Brain microvascular endothelial cell (primary cell): ENCODE measurements at regions not wholly inside any gene's neighbourhood (a gene's known extent, or its start where the extent isn't known, plus 50 kb on each side); places are given as distances from the start of the nearest gene placed in this dataset.

ENCODE experiments used
- DNase-seq: peaks from one replicate; pipeline ENCODE4 v3.0.0-alpha.2; 2020
- H3K27ac ChIP-seq: fragments of 250-450 bp; sonication (Bioruptor Pico); 2 replicates; pipeline ENCODE4 v1.5.1; 2020; ENCODE audit warnings: mild to moderate bottlenecking, moderate library complexity
- H3K27me3 ChIP-seq: fragments of 250-450 bp; sonication (Bioruptor Pico); replicated peaks from 2 replicates; pipeline ENCODE4 v1.5.1; 2020; ENCODE audit warnings: mild to moderate bottlenecking
- H3K36me3 ChIP-seq: fragments of 250-450 bp; sonication (Bioruptor Pico); replicated peaks from 2 replicates; pipeline ENCODE4 v1.5.1; 2020; ENCODE audit warnings: mild to moderate bottlenecking
- H3K4me3 ChIP-seq: 2 replicates; pipeline ENCODE4 v1.5.1; 2011; ENCODE audit warnings: low read depth, mild to moderate bottlenecking, control low read depth, low read length, moderate library complexity
- in situ Hi-C: cut with HindIII; loops from 2 replicates; pipeline ENCODE4 v1.10.0; 2017; ENCODE audit warnings: low sequenced_read_pairs, low pct_ligation_motif_present
- TF ChIP-seq, protein P1 (sequence below): IDR thresholded peaks from 2 replicates; pipeline ENCODE4 v1.5.1; 2011; ENCODE audit warnings: low read depth, mild to moderate bottlenecking, moderate library complexity, low read length, control low read depth, inconsistent platforms; ENCODE audit errors: missing control alignments

GRCh38 chr10:36302086-36302485 is 660.0 kb upstream of the FZD8 start:
- TF ChIP-seq, protein P1, sequence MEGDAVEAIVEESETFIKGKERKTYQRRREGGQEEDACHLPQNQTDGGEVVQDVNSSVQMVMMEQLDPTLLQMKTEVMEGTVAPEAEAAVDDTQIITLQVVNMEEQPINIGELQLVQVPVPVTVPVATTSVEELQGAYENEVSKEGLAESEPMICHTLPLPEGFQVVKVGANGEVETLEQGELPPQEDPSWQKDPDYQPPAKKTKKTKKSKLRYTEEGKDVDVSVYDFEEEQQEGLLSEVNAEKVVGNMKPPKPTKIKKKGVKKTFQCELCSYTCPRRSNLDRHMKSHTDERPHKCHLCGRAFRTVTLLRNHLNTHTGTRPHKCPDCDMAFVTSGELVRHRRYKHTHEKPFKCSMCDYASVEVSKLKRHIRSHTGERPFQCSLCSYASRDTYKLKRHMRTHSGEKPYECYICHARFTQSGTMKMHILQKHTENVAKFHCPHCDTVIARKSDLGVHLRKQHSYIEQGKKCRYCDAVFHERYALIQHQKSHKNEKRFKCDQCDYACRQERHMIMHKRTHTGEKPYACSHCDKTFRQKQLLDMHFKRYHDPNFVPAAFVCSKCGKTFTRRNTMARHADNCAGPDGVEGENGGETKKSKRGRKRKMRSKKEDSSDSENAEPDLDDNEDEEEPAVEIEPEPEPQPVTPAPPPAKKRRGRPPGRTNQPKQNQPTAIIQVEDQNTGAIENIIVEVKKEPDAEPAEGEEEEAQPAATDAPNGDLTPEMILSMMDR = no peak
- in situ Hi-C loops = no loop called here
- H3K36me3 ChIP-seq = no peaks in the 10 kb centered on the region
- H3K27ac ChIP-seq = no peak overlapping the region
- no peak for DNase-seq
- H3K27me3 ChIP-seq = no peaks in the 10 kb centered on the region
- H3K4me3 ChIP-seq = no peak overlapping the region

DNA sequence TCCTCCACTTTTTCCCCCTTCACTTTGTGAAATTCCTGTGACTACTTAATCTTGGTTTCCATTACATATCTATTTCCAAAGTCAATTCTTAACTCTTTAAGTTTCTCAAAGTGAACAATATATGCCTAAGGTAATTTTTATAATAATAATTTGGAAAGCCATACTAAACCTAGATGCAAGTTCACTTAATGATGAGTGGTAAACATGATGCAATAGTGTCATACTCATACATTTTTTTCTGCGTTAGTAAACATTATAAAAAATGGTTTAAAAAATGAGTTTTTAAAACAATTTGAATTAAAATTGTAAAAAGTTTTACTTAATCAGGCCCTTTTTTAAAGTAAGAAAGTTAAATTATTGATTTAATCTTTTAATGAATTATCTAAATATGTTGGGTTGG is 659.4 kb upstream of the FZD8 start:
- TF ChIP-seq, protein P1 = no peak
- H3K4me3 ChIP-seq = no peak overlapping the region
- no peak overlapping the region for H3K27ac ChIP-seq
- no peaks in the 10 kb centered on the region for H3K27me3 ChIP-seq
- H3K36me3 ChIP-seq = no peaks in the 10 kb centered on the region
- in situ Hi-C loops = no loop called here
- DNase-seq = no peak

- in situ Hi-C loops = no loop called here
- TF ChIP-seq, protein P1 = no peak
Measured at GRCh38 chr10:36301139-36301538, 659.0 kb upstream of the FZD8 start.

DNA sequence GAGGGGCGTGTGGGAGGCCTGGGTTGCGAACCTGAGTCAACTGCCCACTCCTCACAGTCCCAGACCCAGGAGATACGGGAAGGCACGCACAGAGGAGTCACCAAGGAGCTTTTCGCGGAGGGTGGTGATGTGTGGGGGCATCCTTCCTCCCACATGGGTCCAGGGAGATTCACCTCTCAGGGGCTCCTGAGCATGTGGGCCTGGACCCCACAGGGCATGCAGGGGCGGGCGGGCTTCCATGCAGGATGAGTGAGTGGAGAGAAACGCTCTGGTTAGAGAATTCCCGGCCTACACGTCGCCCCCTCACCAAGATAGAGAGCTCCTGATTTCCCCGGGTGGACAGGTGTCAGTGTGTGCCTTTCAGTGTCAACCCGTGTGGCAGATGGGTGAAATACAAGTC is 641.7 kb upstream of the FZD8 start:
- no peaks in the 10 kb centered on the region for H3K36me3 ChIP-seq
- TF ChIP-seq, protein P1 = no peak
- in situ Hi-C loops = no loop called here
- no peaks in the 10 kb centered on the region for H3K27me3 ChIP-seq
- no peak overlapping the region for H3K4me3 ChIP-seq
- H3K27ac ChIP-seq = no peak overlapping the region
- DNase-seq = no peak

More at GRCh38 chr10:36301139-36301538, 659.0 kb upstream of the FZD8 start:
- Histone ChIP-seq H3K27ac (no peak overlapping the region), H3K4me3 (no peak overlapping the region), H3K27me3 (no peaks in the 10 kb centered on the region), H3K36me3 (no peaks in the 10 kb centered on the region)
- DNase-seq = no peak

- no peaks in the 10 kb centered on the region for H3K36me3 ChIP-seq
- in situ Hi-C loops = no loop called here
- no peak overlapping the region for H3K4me3 ChIP-seq
- no peak overlapping the region for H3K27ac ChIP-seq
- no peaks in the 10 kb centered on the region for H3K27me3 ChIP-seq
- DNase-seq = peak; percentile 3
- TF ChIP-seq, protein P1 = no peak
Measured at GRCh38 chr10:36281831-36282331, 639.8 kb upstream of the FZD8 start.

GRCh38 chr10:36280890-36281499 is 638.9 kb upstream of the FZD8 start:
- Histone ChIP-seq H3K27me3 (no peaks in the 10 kb centered on the region), H3K36me3 (no peaks in the 10 kb centered on the region), H3K4me3 (no peak overlapping the region), H3K27ac (no peak overlapping the region)
- DNase-seq = peak; percentile 18
- in situ Hi-C loops = no loop called here
- TF ChIP-seq, protein P1 = no peak
